IPS DF 6.9 (cell line): ENCODE measurements at regions not wholly inside any gene's neighbourhood (a gene's known extent, or its start where the extent isn't known, plus 50 kb on each side); places are given as distances from the start of the nearest gene placed in this dataset.

ENCODE experiments used
- DNase-seq: peaks from one replicate; pipeline ENCODE4 v3.0.0-alpha.2; 2013; ENCODE audit warnings: low read depth, low spot score
- H3K27ac ChIP-seq: one replicate; pipeline ENCODE4 v1.5.1; 2013; ENCODE audit warnings: low read length, control low read depth
- H3K27me3 ChIP-seq: 2 replicates; pipeline ENCODE4 v1.6.1; 2013; ENCODE audit warnings: mild to moderate bottlenecking, low read length; ENCODE audit not compliant: control insufficient read depth, insufficient read depth
- H3K36me3 ChIP-seq: 2 replicates; pipeline ENCODE4 v1.6.1; 2013; ENCODE audit warnings: low read length; ENCODE audit not compliant: control insufficient read depth, insufficient read depth
- H3K4me1 ChIP-seq: 2 replicates; pipeline ENCODE4 v1.6.1; 2013; ENCODE audit warnings: low read length; ENCODE audit not compliant: control insufficient read depth, insufficient read depth
- H3K4me3 ChIP-seq: 2 replicates; pipeline ENCODE4 v1.5.1; 2013; ENCODE audit warnings: mild to moderate bottlenecking, low read length
- H3K9me3 ChIP-seq: 2 replicates; pipeline ENCODE4 v1.6.1; 2013; ENCODE audit warnings: low read length, inconsistent platforms; ENCODE audit not compliant: control insufficient read depth, insufficient read depth
- WGBS: extraction: QIAGEN DNeasy Blood & Tissue Kit; methylation state at CpG from one replicate; pipeline ENCODE4 v1.1.7; 2013; ENCODE audit warnings: mixed read lengths, missing lambda C conversion rate; ENCODE audit not compliant: insufficient read length, insufficient coverage; 5-methylcytosine and 5-hydroxymethylcytosine counted together

GRCh38 chr4:89604951-89605350 is 232.0 kb downstream of the SNCA start:
- H3K27me3 ChIP-seq: no peaks in the 10 kb centered on the region
- H3K4me3 ChIP-seq: no peak overlapping the region
- H3K4me1 ChIP-seq: no peaks in the 10 kb centered on the region
- no peaks in the 10 kb centered on the region for H3K9me3 ChIP-seq
- no peaks in the 10 kb centered on the region for H3K36me3 ChIP-seq
- WGBS: no CpG with 5 or more reads among the region's 6 CpGs
- H3K27ac ChIP-seq: no peak overlapping the region
- DNase-seq: no peak

GRCh38 chr4:89599026-89599425 is 237.9 kb downstream of the SNCA start:
- Histone ChIP-seq H3K9me3 (no peaks in the 10 kb centered on the region), H3K27me3 (no peaks in the 10 kb centered on the region), H3K36me3 (no peaks in the 10 kb centered on the region), H3K4me3 (no peak overlapping the region), H3K27ac (no peak overlapping the region), H3K4me1 (no peaks in the 10 kb centered on the region)
- no peak for DNase-seq

- no CpG with 5 or more reads among the region's 1 CpG for WGBS
These were observed 238.4 kb downstream of the SNCA start for GRCh38 chr4:89598602-89599001.

DNA sequence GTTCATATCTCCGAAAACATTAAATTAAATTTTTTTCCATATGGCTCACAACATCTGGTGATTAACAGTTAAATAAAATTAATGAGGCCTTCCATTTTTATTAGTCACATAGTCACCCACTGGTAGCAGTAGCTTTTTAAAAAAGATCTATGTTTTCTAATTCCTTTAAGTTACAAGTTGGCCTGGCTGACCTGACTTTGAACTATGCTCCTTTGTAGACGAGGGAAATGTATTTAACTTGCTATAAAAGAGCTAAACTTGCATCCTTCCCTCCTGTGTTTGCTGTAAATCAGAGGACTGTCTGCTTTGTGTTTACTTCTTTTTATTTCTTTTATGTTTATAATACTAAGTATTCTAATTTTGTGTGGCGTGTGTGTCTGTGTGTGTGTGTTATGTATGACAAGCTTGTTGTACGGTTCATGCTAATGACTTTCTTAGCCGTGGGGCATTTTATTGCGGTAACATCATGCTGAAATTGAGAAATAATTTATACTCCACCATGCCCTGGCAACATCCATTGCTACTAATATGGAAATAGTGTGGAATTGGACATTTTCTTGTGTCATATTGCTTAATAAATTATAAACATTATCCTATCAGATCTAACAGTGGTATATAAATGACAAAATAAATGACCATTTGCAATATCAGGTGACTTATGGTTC is 241.7 kb downstream of the SNCA start:
- H3K4me1 ChIP-seq: no peaks in the 10 kb centered on the region
- peaks cover 2% of the 10 kb centered on the region; the same call in 1 of the 2 replicates for H3K27me3 ChIP-seq
- 100% methylated on average over 1 of the region's 6 CpGs for WGBS
- DNase-seq: no peak
- H3K36me3 ChIP-seq: no peaks in the 10 kb centered on the region
- no peak overlapping the region for H3K27ac ChIP-seq
- no peak overlapping the region for H3K4me3 ChIP-seq
- H3K9me3 ChIP-seq: no peaks in the 10 kb centered on the region

More at GRCh38 chr4:89598602-89599001, 238.4 kb downstream of the SNCA start:
- H3K27me3 ChIP-seq: no peaks in the 10 kb centered on the region
- no peak overlapping the region for H3K27ac ChIP-seq
- no peak for DNase-seq
- H3K4me1 ChIP-seq: no peaks in the 10 kb centered on the region
- no peak overlapping the region for H3K4me3 ChIP-seq
- no peaks in the 10 kb centered on the region for H3K9me3 ChIP-seq
- H3K36me3 ChIP-seq: no peaks in the 10 kb centered on the region

- Histone ChIP-seq H3K4me1 (no peaks in the 10 kb centered on the region), H3K27ac (no peak overlapping the region), H3K27me3 (peaks cover 2% of the 10 kb centered on the region; the same call in 1 of the 2 replicates), H3K9me3 (no peaks in the 10 kb centered on the region), H3K4me3 (no peak overlapping the region), H3K36me3 (no peaks in the 10 kb centered on the region)
- DNase-seq: no peak
- no CpG with 5 or more reads among the region's 2 CpGs for WGBS
These were observed 246.8 kb downstream of the SNCA start for GRCh38 chr4:89590128-89590527.

DNA sequence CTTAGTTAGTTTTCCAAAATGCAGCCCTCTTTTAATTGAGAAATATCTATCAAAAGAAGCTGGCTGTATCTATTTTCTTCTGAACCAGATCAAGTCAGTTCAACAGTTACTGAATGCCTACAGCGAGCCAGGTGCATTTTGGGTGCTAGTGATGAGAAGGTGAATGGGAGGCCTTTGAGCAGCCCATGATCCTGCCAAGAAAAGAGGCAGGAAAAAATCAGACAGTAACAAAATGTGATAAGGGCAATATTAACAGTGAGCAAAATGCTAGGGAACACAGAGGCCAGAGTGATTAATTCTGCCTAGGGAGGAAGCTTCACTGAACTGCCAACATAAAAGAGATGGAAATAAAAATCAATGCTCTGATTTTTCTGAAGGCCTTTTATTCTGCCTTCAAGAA is 248.5 kb downstream of the SNCA start:
- peaks cover 2% of the 10 kb centered on the region; the same call in 1 of the 2 replicates for H3K27me3 ChIP-seq
- no peaks in the 10 kb centered on the region for H3K4me1 ChIP-seq
- no CpG with 5 or more reads among the region's 1 CpG for WGBS
- no peak overlapping the region for H3K4me3 ChIP-seq
- H3K9me3 ChIP-seq: no peaks in the 10 kb centered on the region
- no peaks in the 10 kb centered on the region for H3K36me3 ChIP-seq
- DNase-seq: no peak
- no peak overlapping the region for H3K27ac ChIP-seq

DNA sequence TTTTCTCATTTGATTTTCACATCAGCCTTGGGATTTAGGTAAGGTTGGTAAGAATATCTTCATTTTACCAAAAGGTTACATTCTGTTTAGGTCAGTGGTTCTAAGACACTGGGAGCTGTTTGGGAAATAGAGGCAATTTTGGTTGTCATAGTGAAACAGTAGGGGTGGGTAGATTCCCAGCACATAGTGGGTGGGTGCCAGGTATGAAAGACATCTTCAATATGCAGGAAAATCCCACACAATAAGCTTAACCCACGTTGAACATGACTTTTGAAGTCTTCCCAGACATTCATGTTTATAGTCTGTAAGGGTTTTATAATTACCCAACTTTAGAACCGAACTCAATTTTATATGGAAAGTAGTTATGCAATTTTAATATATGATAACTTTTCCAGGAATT is 249.6 kb downstream of the SNCA start:
- H3K27me3 ChIP-seq: peaks cover 2% of the 10 kb centered on the region; the same call in 1 of the 2 replicates
- no peak overlapping the region for H3K27ac ChIP-seq
- WGBS: no CpG with 5 or more reads among the region's 2 CpGs
- no peak for DNase-seq
- no peaks in the 10 kb centered on the region for H3K4me1 ChIP-seq
- no peak overlapping the region for H3K4me3 ChIP-seq
- no peaks in the 10 kb centered on the region for H3K36me3 ChIP-seq
- no peaks in the 10 kb centered on the region for H3K9me3 ChIP-seq

DNA sequence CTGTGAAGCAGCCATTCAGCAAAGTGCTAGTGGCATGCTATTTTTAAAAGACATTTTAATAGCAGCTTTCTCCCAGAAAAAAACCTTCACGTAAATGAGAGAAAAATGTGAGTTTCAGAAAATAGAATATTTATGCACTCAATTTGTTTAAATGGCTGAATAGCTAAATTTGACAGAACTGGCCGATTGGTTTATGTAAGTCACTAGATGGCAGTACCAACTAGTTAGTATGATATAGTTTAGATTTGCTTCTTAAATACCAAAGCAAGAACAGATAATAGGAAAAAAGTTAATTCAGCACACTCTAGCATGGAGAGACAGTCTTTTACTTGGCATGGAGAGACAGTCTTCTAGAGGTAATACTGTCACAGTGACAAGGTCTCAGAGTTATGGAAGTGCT is 250.1 kb downstream of the SNCA start:
- no peaks in the 10 kb centered on the region for H3K4me1 ChIP-seq
- H3K9me3 ChIP-seq: no peaks in the 10 kb centered on the region
- DNase-seq: no peak
- peaks cover 2% of the 10 kb centered on the region; the same call in 1 of the 2 replicates for H3K27me3 ChIP-seq
- no peak overlapping the region for H3K27ac ChIP-seq
- WGBS: no CpG with 5 or more reads among the region's 2 CpGs
- no peak overlapping the region for H3K4me3 ChIP-seq
- no peaks in the 10 kb centered on the region for H3K36me3 ChIP-seq

GRCh38 chr4:89586318-89586717 is 250.6 kb downstream of the SNCA start:
- WGBS: no CpG with 5 or more reads among the region's 3 CpGs
- Histone ChIP-seq H3K27ac (no peak overlapping the region), H3K9me3 (no peaks in the 10 kb centered on the region)

GRCh38 chr4:89582756-89583505 is 254.0 kb downstream of the SNCA start:
- Histone ChIP-seq H3K27me3 (no peaks in the 10 kb centered on the region), H3K4me3 (no peak overlapping the region), H3K36me3 (no peaks in the 10 kb centered on the region), H3K27ac (no peak overlapping the region), H3K4me1 (no peaks in the 10 kb centered on the region), H3K9me3 (no peaks in the 10 kb centered on the region)
- WGBS: no CpG with 5 or more reads among the region's 5 CpGs
- DNase-seq: no peak

More at GRCh38 chr4:89586318-89586717, 250.6 kb downstream of the SNCA start:
- H3K4me3 ChIP-seq: no peak overlapping the region
- peaks cover 2% of the 10 kb centered on the region; the same call in 1 of the 2 replicates for H3K27me3 ChIP-seq
- no peaks in the 10 kb centered on the region for H3K36me3 ChIP-seq
- no peak for DNase-seq
- H3K4me1 ChIP-seq: no peaks in the 10 kb centered on the region
